GM12864 (cell line): ENCODE measurements at regions not wholly inside any gene's neighbourhood (a gene's known extent, or its start where the extent isn't known, plus 50 kb on each side); places are given as distances from the start of the nearest gene placed in this dataset.

Source experiments
- DNase-seq: peaks from one replicate; pipeline ENCODE4 v3.0.0-alpha.2; 2011; ENCODE audit warnings: low read depth
- H3K4me3 ChIP-seq: 2 replicates; pipeline ENCODE4 v1.5.1; 2011; ENCODE audit warnings: mild to moderate bottlenecking, low read depth, low read length, control low read depth
- TF ChIP-seq, protein P1 (sequence below): IDR thresholded peaks from 2 replicates; pipeline ENCODE4 v1.5.1; 2011; ENCODE audit warnings: low read depth, mild to moderate bottlenecking, moderate library complexity, low read length, control low read depth, inconsistent platforms; ENCODE audit errors: missing control alignments

DNA sequence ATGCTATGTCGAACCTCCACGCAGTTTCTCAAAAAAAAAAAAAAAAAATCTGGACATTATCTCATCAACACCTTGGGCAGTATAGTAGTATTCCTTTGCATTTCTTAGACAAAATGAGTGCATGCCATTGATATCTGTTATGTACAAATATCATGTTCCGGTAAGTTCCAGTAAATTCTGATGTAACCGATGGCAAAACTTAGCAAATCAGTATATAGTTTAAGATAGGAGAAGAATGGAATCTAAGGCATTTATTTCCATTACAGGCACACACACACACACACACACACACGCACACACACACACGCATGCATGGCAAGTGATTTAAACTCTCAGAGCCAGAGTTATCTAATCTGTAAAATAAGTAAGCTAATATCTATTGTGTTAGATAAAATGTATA lies 356.5 kb upstream of the TUSC1 start:
- DNase-seq = no peak
- no peak overlapping the region for H3K4me3 ChIP-seq
- TF ChIP-seq, protein P1, sequence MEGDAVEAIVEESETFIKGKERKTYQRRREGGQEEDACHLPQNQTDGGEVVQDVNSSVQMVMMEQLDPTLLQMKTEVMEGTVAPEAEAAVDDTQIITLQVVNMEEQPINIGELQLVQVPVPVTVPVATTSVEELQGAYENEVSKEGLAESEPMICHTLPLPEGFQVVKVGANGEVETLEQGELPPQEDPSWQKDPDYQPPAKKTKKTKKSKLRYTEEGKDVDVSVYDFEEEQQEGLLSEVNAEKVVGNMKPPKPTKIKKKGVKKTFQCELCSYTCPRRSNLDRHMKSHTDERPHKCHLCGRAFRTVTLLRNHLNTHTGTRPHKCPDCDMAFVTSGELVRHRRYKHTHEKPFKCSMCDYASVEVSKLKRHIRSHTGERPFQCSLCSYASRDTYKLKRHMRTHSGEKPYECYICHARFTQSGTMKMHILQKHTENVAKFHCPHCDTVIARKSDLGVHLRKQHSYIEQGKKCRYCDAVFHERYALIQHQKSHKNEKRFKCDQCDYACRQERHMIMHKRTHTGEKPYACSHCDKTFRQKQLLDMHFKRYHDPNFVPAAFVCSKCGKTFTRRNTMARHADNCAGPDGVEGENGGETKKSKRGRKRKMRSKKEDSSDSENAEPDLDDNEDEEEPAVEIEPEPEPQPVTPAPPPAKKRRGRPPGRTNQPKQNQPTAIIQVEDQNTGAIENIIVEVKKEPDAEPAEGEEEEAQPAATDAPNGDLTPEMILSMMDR = no peak

DNA sequence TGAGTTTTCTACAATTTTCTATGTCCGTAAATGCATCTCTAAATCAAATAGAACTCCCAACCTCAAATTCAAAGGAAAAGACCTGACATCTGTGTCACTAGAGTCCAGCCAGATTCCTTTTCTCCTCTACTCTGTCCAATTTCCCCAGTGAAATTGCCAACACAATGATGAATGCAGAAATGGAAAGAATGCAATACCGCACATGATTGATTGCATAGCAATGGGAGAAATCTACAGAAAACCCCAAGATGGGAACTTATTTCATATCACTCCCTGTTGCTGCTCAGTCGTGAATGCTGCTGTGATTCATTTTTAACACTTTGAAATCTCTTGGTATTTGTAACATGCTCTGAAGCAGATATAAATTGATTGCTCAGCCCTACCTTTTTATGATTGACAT lies 355.1 kb upstream of the TUSC1 start:
- H3K4me3 ChIP-seq = no peak overlapping the region
- DNase-seq = no peak
- TF ChIP-seq, protein P1 = no peak

GRCh38 chr9:26026423-26027100 lies 348.3 kb upstream of the TUSC1 start:
- DNase-seq = no peak
- TF ChIP-seq, protein P1 = no peak
- H3K4me3 ChIP-seq = no peak overlapping the region

GRCh38 chr9:26013199-26013598 lies 335.0 kb upstream of the TUSC1 start:
- DNase-seq = no peak
- H3K4me3 ChIP-seq = no peak overlapping the region
- TF ChIP-seq, protein P1 = no peak

GRCh38 chr9:26012797-26013196 lies 334.6 kb upstream of the TUSC1 start:
- no peak overlapping the region for H3K4me3 ChIP-seq
- no peak for DNase-seq
- TF ChIP-seq, protein P1 = no peak

DNA sequence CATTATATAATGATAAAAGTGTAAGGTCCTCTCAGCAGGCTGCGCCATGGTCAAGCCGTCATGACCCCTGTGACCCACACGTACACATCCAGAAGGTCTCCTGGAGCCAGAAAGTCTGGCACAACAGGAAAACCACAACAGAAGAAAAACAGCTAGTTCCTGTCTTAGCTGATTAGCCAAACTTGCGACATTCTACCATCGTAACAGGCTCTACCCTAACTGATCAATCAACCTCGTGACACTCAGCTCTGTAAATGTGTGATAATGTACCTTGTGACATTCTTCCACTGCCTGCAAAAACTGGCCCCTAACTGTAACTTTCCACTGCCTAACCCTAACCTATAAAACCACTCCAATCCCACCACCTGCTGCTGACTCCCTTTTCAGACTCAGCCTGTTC lies 316.4 kb upstream of the TUSC1 start:
- no peak overlapping the region for H3K4me3 ChIP-seq
- TF ChIP-seq, protein P1 = no peak
- DNase-seq = no peak

DNA sequence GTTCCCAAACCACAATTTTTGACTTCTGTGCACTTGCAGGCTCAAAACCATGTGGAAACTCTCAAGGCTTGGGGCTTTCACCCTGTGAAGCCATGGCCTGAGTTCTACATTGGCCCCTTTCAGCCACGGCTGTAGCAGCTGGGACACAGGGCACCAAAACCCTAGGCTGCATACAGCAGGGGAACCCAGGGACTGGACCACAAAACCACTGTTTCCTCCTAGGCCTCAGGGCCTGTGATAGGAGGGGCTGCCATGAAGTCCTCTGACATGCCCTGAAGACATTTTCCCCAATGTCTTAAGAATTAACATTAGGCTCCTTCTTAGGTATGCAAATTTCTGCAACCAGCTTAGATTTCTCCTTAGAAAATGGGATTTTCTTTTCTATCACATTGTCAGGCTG lies 312.1 kb upstream of the TUSC1 start:
- H3K4me3 ChIP-seq = no peak overlapping the region
- TF ChIP-seq, protein P1 = no peak
- DNase-seq = no peak
